Adipocyte (in vitro differentiated cells): ENCODE measurements at regions not wholly inside any gene's neighbourhood (a gene's known extent, or its start where the extent isn't known, plus 50 kb on each side); places are given as distances from the start of the nearest gene placed in this dataset.

Source experiments
- DNase-seq: peaks from one replicate; pipeline ENCODE4 v3.0.0-alpha.2; 2015; ENCODE audit warnings: low read depth
- H3K27me3 ChIP-seq: replicated peaks from 2 replicates; pipeline ENCODE4 v1.7.0; 2013; ENCODE audit warnings: mild to moderate bottlenecking, low read length, moderate library complexity; ENCODE audit not compliant: control insufficient read depth, insufficient read depth
- H3K36me3 ChIP-seq: 2 replicates; pipeline ENCODE4 v1.7.0; 2013; ENCODE audit warnings: low read length, mild to moderate bottlenecking, moderate library complexity; ENCODE audit not compliant: control insufficient read depth, insufficient read depth, severe bottlenecking
- H3K4me1 ChIP-seq: 2 replicates; pipeline ENCODE4 v1.7.0; 2013; ENCODE audit warnings: mild to moderate bottlenecking, low read length, moderate library complexity; ENCODE audit not compliant: control insufficient read depth, insufficient read depth
- H3K4me3 ChIP-seq: 2 replicates; pipeline ENCODE4 v1.7.0; 2013; ENCODE audit warnings: mild to moderate bottlenecking, low read length, moderate library complexity
- H3K9ac ChIP-seq: 2 replicates; pipeline ENCODE4 v1.7.0; 2013; ENCODE audit warnings: mild to moderate bottlenecking, low read length, moderate library complexity
- H3K9me3 ChIP-seq: 2 replicates; pipeline ENCODE4 v1.7.0; 2013; ENCODE audit warnings: mild to moderate bottlenecking, low read length, moderate library complexity; ENCODE audit not compliant: control insufficient read depth

DNA sequence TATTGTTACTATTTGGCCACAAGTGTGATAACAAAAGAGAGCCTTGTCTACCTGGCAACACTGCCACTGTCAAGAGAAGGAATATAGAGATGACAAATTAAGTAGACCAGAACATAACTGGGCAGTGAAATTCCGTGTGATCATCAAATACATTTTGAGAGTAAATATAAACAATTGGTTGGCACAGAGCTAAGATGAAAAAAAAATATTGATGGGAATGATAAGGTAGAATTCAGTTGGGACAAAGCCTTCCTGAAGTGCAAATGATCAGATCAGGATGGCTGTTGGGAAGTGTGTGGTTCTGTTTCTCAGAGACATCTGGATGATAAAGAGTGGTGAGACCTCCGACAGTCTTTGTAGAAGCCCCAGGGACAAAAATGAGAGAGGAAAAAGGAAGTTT, 205.5 kb upstream of the CAMK1G start:
- H3K4me1 ChIP-seq: peaks cover 7% of the 10 kb centered on the region
- H3K4me3 ChIP-seq: no peak overlapping the region
- H3K36me3 ChIP-seq: no peaks in the 10 kb centered on the region
- no peaks in the 10 kb centered on the region for H3K27me3 ChIP-seq
- no peaks in the 10 kb centered on the region for H3K9me3 ChIP-seq
- no peak for DNase-seq
- H3K9ac ChIP-seq: no peak overlapping the region

DNA sequence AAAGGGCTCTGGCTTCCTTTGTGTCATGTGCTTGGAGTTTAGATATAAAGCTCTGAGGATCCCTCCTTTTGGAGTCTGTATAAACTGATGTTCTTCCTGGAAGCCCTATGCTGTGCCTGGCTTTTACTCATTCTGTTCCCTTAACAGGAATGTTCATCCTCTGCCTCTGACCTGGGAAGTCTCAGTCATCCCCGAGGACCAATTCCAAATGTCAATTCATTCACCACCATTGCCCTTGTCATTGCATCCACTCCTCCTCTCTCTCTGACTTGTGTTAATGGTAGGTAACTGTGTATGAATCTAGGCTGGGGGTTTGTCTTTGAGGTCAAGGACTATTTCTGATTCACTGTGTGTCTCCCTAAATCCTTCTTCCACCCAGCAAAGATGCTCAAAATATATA, 204.2 kb upstream of the CAMK1G start:
- Histone ChIP-seq H3K9me3 (no peaks in the 10 kb centered on the region), H3K4me1 (peaks cover 7% of the 10 kb centered on the region), H3K27me3 (no peaks in the 10 kb centered on the region)

DNA sequence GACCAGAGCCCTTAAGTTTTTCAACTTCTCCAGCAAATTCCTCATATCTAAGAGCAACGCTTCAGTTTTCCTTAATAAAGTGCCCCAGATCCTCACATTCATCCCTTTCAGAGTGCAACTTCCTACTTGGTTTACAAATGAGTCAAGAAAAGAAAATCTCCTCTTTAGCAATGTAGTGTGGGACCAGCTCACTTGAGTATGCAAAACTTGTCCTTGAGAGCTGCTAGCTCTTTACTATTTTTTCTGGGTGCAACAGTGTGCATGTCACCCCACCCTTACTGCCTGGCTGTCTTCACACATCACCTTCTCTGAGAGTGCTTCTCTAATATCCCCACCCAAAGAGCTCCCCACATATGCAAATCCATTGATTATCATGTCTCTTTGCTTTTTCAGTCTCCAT, 203.1 kb upstream of the CAMK1G start:
- Histone ChIP-seq H3K9ac (no peak overlapping the region), H3K9me3 (no peaks in the 10 kb centered on the region), H3K36me3 (no peaks in the 10 kb centered on the region), H3K27me3 (no peaks in the 10 kb centered on the region), H3K4me3 (no peak overlapping the region), H3K4me1 (peaks cover 7% of the 10 kb centered on the region)
- DNase-seq: no peak

More for the DNA sequence above, 204.2 kb upstream of the CAMK1G start:
- no peaks in the 10 kb centered on the region for H3K36me3 ChIP-seq
- H3K9ac ChIP-seq: no peak overlapping the region
- H3K4me3 ChIP-seq: no peak overlapping the region
- DNase-seq: no peak

DNA sequence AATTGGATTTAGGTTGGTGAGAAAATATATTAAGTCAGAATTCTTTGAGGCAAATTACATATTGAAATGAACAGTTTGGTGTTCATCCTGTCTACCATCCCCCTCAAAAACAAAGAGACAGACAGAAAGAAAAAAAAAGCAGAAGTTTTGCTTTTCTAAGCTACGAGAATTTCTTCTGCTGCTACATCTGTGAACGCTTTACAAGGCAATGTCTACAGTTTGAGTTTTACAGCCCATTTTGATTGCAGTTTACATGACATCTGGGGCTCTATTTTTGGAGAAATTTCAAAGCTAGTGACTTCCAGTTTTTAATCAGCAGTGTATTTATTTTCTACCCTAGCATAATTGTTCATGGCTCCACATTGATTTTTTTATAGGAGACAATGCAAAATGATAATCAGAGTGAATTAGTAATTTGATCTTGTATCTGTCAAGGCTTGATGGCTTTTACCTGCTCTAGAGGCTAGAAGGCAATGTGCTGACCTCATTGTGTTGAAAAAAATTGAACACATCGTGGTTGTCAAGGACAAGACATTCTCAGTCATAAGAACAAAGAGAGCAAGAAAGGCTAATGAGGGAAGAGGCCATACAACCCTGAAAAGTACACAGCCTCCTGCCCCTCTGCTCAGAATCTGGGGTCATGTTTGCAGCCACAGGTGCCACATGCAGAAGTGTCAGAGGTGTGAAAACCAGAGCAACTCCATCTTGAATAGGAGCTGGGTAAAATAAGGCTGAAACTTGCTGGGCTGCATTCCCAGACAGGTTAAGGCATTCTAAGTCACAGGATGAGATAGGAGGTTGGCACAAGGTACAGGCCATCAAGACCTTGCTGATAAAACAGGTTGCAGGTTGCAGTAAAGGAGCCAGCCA, 201.0 kb upstream of the CAMK1G start:
- H3K36me3 ChIP-seq: no peaks in the 10 kb centered on the region
- H3K4me1 ChIP-seq: peaks cover 3% of the 10 kb centered on the region
- DNase-seq: no peak
- H3K4me3 ChIP-seq: no peak overlapping the region
- H3K9ac ChIP-seq: no peak overlapping the region
- no peaks in the 10 kb centered on the region for H3K27me3 ChIP-seq
- H3K9me3 ChIP-seq: no peaks in the 10 kb centered on the region

DNA sequence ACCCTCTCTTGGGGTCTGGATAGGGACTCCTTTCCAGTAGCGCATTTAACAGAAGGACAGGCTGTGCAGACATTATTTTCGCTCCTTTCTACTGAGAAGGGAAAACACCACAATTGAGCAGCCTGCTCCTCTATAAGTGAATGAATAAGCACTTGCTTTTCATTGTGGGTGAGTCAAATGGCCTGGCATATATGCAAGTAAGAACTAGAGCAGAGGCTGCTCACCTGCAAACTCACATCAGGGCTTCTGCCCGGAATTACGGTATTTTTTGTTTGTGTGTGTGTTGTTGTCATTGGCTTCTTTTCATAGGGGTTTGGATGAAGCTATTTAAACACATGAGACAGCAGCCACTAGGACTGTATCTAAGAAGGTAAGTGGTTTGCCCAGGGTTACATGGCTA, 200.1 kb upstream of the CAMK1G start:
- H3K9me3 ChIP-seq: no peaks in the 10 kb centered on the region
- peaks cover 13% of the 10 kb centered on the region for H3K4me1 ChIP-seq
- H3K36me3 ChIP-seq: no peaks in the 10 kb centered on the region
- no peak overlapping the region for H3K4me3 ChIP-seq
- no peak overlapping the region for H3K9ac ChIP-seq
- no peak for DNase-seq
- H3K27me3 ChIP-seq: no peaks in the 10 kb centered on the region

DNA sequence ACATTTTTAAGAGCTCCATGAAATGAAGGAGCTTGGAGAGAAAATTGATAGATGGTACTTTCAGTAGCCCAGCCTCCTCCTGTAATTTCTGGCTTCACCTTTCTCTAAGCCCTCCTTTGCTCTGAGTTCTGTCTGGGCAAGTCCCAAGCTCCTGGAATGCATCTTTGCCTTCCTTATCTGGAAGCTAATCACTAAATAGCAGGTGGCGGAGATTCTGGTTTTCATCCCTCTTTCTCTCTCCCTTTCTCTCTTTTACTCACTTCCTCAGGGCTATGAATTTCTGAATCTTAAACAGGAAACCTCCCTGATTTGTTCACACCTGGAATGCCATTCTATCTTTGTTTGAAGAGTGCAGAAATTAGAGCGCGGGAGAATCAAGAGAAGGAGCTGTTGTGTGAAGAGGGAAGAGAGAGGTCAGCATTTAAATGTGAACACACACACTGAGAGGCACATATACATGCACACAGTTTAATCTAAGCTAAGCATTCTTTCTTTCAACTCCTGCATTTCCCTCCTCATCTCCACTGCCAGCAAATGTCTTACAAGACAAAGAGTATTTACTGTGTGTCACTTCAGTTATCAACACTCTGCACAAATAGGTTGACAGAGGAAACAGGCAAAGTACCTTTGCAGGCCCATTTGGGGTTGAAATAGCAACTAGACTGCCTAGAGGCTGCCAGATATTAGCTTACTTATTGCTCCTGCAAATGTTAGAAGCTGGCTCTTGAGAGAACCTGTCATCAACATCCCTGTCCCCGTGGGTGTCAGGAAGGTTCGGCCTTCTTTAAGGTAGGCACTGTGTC, 199.4 kb upstream of the CAMK1G start:
- Histone ChIP-seq H3K36me3 (no peaks in the 10 kb centered on the region), H3K27me3 (no peaks in the 10 kb centered on the region), H3K9me3 (no peaks in the 10 kb centered on the region), H3K4me3 (no peak overlapping the region), H3K4me1 (peaks cover 20% of the 10 kb centered on the region), H3K9ac (no peak overlapping the region)
- DNase-seq: no peak

DNA sequence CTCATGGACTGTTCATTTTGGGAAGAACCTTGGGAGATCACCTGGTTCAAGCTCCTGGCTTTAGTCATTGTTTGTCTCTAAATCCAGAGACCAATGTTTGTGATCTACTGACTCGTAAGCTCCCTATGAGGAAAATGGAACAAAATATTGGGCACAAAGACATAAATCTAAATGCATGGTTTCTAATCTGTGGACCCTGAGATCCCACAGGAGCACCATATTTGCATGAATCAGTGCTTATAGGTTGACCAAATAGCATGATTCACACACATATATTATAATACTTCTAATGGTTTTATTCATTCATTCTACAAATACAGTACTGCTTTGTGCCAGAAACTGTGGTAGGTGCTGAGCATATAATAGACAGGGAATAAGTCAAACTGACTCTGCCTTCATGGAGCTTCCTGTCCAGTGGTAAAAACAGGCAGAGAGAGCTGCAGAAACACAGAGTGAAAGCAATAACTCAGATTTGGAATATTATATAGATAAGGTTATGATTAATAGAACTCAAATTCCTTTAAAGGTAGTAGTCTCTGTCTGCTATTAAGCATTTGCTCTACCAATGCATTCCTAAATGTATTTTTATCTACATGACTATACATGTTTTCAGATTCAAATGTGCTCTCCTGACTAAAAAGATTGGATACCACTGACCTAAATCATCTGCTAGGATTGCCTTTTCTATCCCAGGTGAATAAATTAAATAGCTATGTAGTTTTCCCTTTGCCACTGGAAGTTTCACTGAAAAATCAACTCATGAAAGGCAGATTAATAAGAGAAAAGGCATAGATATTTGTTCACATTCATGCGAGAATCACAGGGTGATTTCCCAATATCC, 198.6 kb upstream of the CAMK1G start:
- peaks cover 26% of the 10 kb centered on the region for H3K4me1 ChIP-seq
- H3K27me3 ChIP-seq: no peaks in the 10 kb centered on the region
- no peak overlapping the region for H3K4me3 ChIP-seq
- no peaks in the 10 kb centered on the region for H3K9me3 ChIP-seq
- H3K36me3 ChIP-seq: no peaks in the 10 kb centered on the region
- DNase-seq: no peak
- H3K9ac ChIP-seq: no peak overlapping the region

DNA sequence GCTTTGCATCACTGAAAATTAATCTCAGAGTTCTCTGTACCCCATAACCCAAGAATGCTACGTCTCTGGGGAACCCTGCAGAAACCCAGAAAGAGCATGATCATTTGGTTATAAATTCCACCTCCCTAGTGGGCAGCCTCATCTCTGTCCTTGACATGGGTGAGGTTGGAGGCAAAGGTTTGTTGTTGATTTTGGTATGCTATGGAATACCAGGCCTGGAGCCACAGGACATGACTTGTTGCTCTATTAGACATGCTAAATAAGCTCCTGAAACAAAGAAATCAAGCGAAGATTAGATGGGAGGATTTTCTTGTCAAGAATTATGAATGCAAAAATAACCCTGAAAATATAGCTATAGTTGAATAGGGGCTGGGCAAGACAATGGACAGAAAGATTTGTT, 197.4 kb upstream of the CAMK1G start:
- Histone ChIP-seq H3K4me3 (no peak overlapping the region), H3K27me3 (no peaks in the 10 kb centered on the region), H3K36me3 (no peaks in the 10 kb centered on the region), H3K9ac (no peak overlapping the region), H3K9me3 (no peaks in the 10 kb centered on the region), H3K4me1 (peaks cover 26% of the 10 kb centered on the region)
- no peak for DNase-seq

DNA sequence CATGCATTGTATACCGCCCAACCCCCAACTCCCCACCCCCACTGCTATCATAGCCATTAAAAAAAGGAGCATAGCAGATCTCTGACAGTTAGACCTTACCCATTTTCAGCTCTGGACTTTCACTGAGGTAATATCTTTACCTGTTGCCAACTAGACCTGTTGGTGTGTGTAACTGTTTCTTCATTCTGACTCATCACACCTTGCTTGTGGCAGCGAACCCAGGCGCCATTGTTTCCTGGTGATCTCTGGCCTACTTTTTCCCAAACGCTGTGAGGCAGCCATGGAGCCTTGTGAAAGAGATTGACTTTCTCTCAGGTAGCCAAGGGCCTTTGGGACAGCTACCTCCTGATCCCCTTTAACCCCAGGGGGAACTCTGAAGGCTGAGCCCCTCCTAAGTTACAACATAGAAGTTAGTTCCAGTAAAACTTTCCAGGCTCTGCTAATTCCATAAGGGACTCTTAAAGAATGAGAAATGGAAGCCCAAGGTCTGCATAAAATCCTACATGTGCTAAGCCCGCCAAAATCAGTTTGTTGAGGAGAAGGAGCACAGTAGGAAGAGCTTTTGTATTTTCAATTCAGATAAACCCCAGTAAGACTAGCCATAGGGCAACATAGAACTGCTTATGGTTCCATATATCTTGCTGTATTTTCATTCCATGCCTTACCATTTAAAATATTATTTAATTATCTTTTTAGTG, 196.1 kb upstream of the CAMK1G start:
- Histone ChIP-seq H3K4me1 (peaks cover 26% of the 10 kb centered on the region), H3K4me3 (no peak overlapping the region), H3K36me3 (no peaks in the 10 kb centered on the region), H3K27me3 (no peaks in the 10 kb centered on the region), H3K9ac (no peak overlapping the region), H3K9me3 (no peaks in the 10 kb centered on the region)
- DNase-seq: no peak

DNA sequence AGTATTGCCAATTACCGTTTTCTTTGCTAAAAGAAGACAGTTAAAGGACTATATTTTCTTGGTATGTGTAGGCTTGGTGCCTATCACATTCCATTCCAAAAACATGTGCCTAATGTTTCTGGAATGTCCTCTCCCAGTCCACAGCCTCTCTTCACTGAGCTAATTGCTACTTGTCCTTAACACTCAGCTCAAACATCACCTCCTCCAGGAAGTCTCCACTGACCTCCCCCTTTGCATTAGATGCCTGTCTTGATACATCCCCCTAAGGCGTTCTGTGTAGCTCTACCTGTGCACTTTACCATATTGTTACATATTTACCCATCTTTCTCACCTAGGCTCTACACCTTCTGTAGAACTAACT, 195.6 kb upstream of the CAMK1G start:
- Histone ChIP-seq H3K4me1 (peaks cover 26% of the 10 kb centered on the region), H3K9ac (no peak overlapping the region), H3K36me3 (no peaks in the 10 kb centered on the region), H3K27me3 (no peaks in the 10 kb centered on the region), H3K9me3 (no peaks in the 10 kb centered on the region), H3K4me3 (no peak overlapping the region)
- DNase-seq: peak; percentile 30
